ENCODE measurements at regions not wholly inside any gene's neighbourhood (a gene's known extent, or its start where the extent isn't known, plus 50 kb on each side); places are given as distances from the start of the nearest gene placed in this dataset.

GRCh38 chr1:234760303-234760723 is 150.3 kb upstream of the IRF2BP2 start:
- no peak for TF ChIP-seq POLR2A (IDR thresholded peaks at IDR 0.05; ENCODE audit: borderline replicate concordance, extremely low read depth, insufficient read depth, insufficient read length)
- TF ChIP-seq EZH2 (IDR thresholded peaks at IDR 0.05): no peak
- TF ChIP-seq ZNF274 (IDR thresholded peaks at IDR 0.05; ENCODE audit: low read depth, low read length): no peak
- TF ChIP-seq CTCF (IDR thresholded peaks at IDR 0.05 in 2 of 3, conservative IDR thresholded peaks at IDR 0.05 in 1 of 3; ENCODE audit: borderline replicate concordance in 1 of 3, insufficient read depth in 1 of 3, low read depth in 2 of 3, low read length in 2 of 3): no peak
